VCaP (cell line): ENCODE measurements at regions not wholly inside any gene's neighbourhood (a gene's known extent, or its start where the extent isn't known, plus 50 kb on each side); places are given as distances from the start of the nearest gene placed in this dataset.
"Not testable (repeated sequence)": the region's sequence is repeated elsewhere in the genome, so short reads cannot be mapped to it uniquely, and the experiment has no call there.

Experiments used
- H3K27ac ChIP-seq: fragments of 450-650 bp; 2 replicates; pipeline ENCODE4 v1.5.1; 2017
- CTCF ChIP-seq: fragments of 450-650 bp; conservative IDR thresholded peaks from 2 replicates; pipeline ENCODE4 v1.5.1; 2017; ENCODE audit warnings: mild to moderate bottlenecking, moderate library complexity

GRCh38 chr15:25243800-25244097, 195.1 kb downstream of the UBE3A start:
- no peak for TF ChIP-seq CTCF
- H3K27ac ChIP-seq: no peak overlapping the region

GRCh38 chr15:25244731-25245585, 193.9 kb downstream of the UBE3A start:
- TF ChIP-seq CTCF: no peak
- H3K27ac ChIP-seq: no peak overlapping the region

- no peak overlapping the region for H3K27ac ChIP-seq
- TF ChIP-seq CTCF: no peak
Measured at GRCh38 chr15:25245801-25246622, 192.8 kb downstream of the UBE3A start.

- no peak for TF ChIP-seq CTCF
- H3K27ac ChIP-seq: no peak overlapping the region
Measured at GRCh38 chr15:25246641-25247406, 192.0 kb downstream of the UBE3A start.

GRCh38 chr15:25247407-25248038, 191.3 kb downstream of the UBE3A start:
- no peak for TF ChIP-seq CTCF

GRCh38 chr15:25248087-25248486, 190.7 kb downstream of the UBE3A start:
- not testable (repeated sequence) for H3K27ac ChIP-seq

More at GRCh38 chr15:25247407-25248038, 191.3 kb downstream of the UBE3A start:
- no peak overlapping the region for H3K27ac ChIP-seq

- H3K27ac ChIP-seq: no peak overlapping the region
- TF ChIP-seq CTCF: no peak
Measured at GRCh38 chr15:25248583-25249235, 190.1 kb downstream of the UBE3A start.
